HFF-Myc (cell line): ENCODE measurements at regions not wholly inside any gene's neighbourhood (a gene's known extent, or its start where the extent isn't known, plus 50 kb on each side); places are given as distances from the start of the nearest gene placed in this dataset.

Source experiments
- DNase-seq: peaks from one replicate; pipeline ENCODE4 v3.0.0-alpha.2; 2011; ENCODE audit warnings: low read depth; ENCODE audit errors: extremely low read depth
- H3K4me3 ChIP-seq: replicated peaks from 2 replicates; pipeline ENCODE4 v1.5.1; 2011; ENCODE audit warnings: low read depth, mild to moderate bottlenecking, control low read depth, low read length
- CTCF ChIP-seq: IDR thresholded peaks from 2 replicates; pipeline ENCODE4 v1.5.1; 2012; ENCODE audit warnings: mild to moderate bottlenecking, low read depth, low read length, control low read depth; ENCODE audit errors: missing control alignments

GRCh38 chrX:38937400-38937799 is 136.1 kb downstream of the MID1IP1 start:
- no peak for DNase-seq
- no peak overlapping the region for H3K4me3 ChIP-seq
- TF ChIP-seq CTCF: no peak

GRCh38 chrX:38937926-38938325 is 136.7 kb downstream of the MID1IP1 start:
- DNase-seq: no peak
- TF ChIP-seq CTCF: no peak
- H3K4me3 ChIP-seq: no peak overlapping the region

- H3K4me3 ChIP-seq: no peak overlapping the region
- DNase-seq: no peak
- no peak for TF ChIP-seq CTCF
These were observed 137.8 kb downstream of the MID1IP1 start for GRCh38 chrX:38939067-38939466.

GRCh38 chrX:38940547-38940946 is 139.3 kb downstream of the MID1IP1 start:
- TF ChIP-seq CTCF: no peak
- no peak for DNase-seq

GRCh38 chrX:38941675-38942074 is 140.4 kb downstream of the MID1IP1 start:
- H3K4me3 ChIP-seq: no peak overlapping the region
- DNase-seq: no peak
- no peak for TF ChIP-seq CTCF

More at GRCh38 chrX:38940547-38940946, 139.3 kb downstream of the MID1IP1 start:
- H3K4me3 ChIP-seq: no peak overlapping the region

- no peak for TF ChIP-seq CTCF
- DNase-seq: no peak
- no peak overlapping the region for H3K4me3 ChIP-seq
These were observed 141.9 kb downstream of the MID1IP1 start for GRCh38 chrX:38943120-38943519.

GRCh38 chrX:38948046-38948445 is 146.8 kb downstream of the MID1IP1 start:
- TF ChIP-seq CTCF: no peak
- no peak overlapping the region for H3K4me3 ChIP-seq

More at GRCh38 chrX:38948046-38948445, 146.8 kb downstream of the MID1IP1 start:
- DNase-seq: no peak
